Upper lobe of right lung (tissue), 1 donor: ENCODE measurements at regions not wholly inside any gene's neighbourhood (a gene's known extent, or its start where the extent isn't known, plus 50 kb on each side); places are given as distances from the start of the nearest gene placed in this dataset.

ENCODE experiments used
- ATAC-seq: fragments of 200-7000 bp; cut with Tn5 transposase; one replicate; pipeline ENCODE4 v1.9.1; 2020; ENCODE audit warnings: mild to moderate bottlenecking, moderate library complexity
- DNase-seq: peaks from one replicate; pipeline ENCODE4 v3.0.0-alpha.2; 2020
- H3K27ac ChIP-seq: fragments of 200-600 bp; one replicate; pipeline ENCODE4 v1.8.0; 2022
- H3K27me3 ChIP-seq: fragments of 200-600 bp; one replicate; pipeline ENCODE4 v1.8.0; 2022; ENCODE audit warnings: mild to moderate bottlenecking
- H3K36me3 ChIP-seq: fragments of 200-600 bp; one replicate; pipeline ENCODE4 v1.8.0; 2022
- H3K4me1 ChIP-seq: fragments of 200-600 bp; one replicate; pipeline ENCODE4 v1.8.0; 2022
- H3K4me3 ChIP-seq: fragments of 200-600 bp; one replicate; pipeline ENCODE4 v1.8.0; 2022; ENCODE audit warnings: mild to moderate bottlenecking
- H3K9me3 ChIP-seq: fragments of 200-600 bp; one replicate; pipeline ENCODE4 v1.8.0; 2022
- CTCF ChIP-seq: fragments of 200-600 bp; IDR thresholded peaks from one replicate; pipeline ENCODE4 v1.8.0; 2022; ENCODE audit warnings: antibody characterized with exemption
- intact Hi-C: fragments of 100-400 bp; cut with DNase I; formaldehyde crosslinking; loops from one replicate; pipeline ENCODE4 v1.11.0; 2022
- donor health status: DM: no; HTN: yes; CAD: no; lungs with severe emphysema.

- Histone ChIP-seq H3K9me3 (no peaks in the 10 kb centered on the region), H3K4me3 (no peak overlapping the region), H3K27me3 (no peaks in the 10 kb centered on the region), H3K27ac (no peak overlapping the region), H3K4me1 (no peaks in the 10 kb centered on the region), H3K36me3 (no peaks in the 10 kb centered on the region)
- no peak for DNase-seq
- intact Hi-C loops = no loop called here
- ATAC-seq = no peak
- TF ChIP-seq CTCF = no peak
These were observed 130.5 kb upstream of the SLC24A3 start for GRCh38 chr20:19081937-19082336.

DNA sequence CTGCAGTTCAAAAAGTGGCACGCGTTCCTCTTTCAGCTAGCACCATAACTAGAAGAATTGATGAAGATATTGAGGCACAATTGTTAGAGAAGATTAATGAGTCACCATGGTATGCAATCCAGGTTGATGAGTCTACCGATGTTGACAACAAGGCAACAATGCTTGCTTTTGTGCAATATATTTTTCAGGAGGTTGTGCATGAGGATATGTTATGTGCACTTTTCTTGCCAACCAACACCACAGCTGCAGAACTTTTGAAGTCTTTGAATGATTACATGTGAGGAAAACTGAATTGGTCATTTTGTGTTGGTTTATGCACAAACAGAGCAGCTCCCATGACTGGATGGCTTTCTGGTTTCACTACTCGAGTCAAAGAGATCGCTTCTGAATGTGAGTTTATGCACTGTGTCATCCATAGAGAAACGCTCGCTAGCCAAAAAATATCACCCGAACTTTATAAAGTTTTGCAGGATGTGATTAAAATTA is 129.3 kb upstream of the SLC24A3 start:
- H3K4me3 ChIP-seq = no peak overlapping the region
- intact Hi-C loops = no loop called here
- H3K27me3 ChIP-seq = no peaks in the 10 kb centered on the region
- H3K36me3 ChIP-seq = no peaks in the 10 kb centered on the region
- H3K27ac ChIP-seq = no peak overlapping the region
- H3K4me1 ChIP-seq = no peaks in the 10 kb centered on the region
- no peak for TF ChIP-seq CTCF
- H3K9me3 ChIP-seq = no peaks in the 10 kb centered on the region
- no peak for DNase-seq
- no peak for ATAC-seq

DNA sequence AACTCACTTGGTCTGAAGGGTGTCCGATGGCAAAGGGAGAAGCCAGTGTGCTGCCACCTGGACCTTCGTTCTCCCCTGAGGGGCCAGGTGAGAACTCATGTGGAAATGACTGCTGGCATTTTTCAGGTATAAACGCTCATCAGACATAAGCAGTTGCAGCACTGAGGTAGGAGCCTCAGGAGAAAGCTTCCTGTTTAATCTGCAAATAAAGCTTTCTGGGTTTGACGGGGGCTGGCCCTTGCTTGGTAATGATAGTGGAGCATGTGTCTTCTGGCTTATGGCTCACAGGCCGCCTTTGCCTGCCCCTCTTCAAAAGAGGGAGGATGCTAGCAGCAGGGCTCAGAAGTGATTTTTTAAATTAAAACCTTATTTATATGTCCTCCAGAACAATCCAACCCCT is 122.1 kb upstream of the SLC24A3 start:
- no peaks in the 10 kb centered on the region for H3K9me3 ChIP-seq
- TF ChIP-seq CTCF = no peak
- DNase-seq (no peak), ATAC-seq (no peak)
- H3K27me3 ChIP-seq = no peaks in the 10 kb centered on the region
- no peak overlapping the region for H3K27ac ChIP-seq
- intact Hi-C loops = no loop called here
- no peaks in the 10 kb centered on the region for H3K36me3 ChIP-seq
- H3K4me3 ChIP-seq = no peak overlapping the region
- no peaks in the 10 kb centered on the region for H3K4me1 ChIP-seq

GRCh38 chr20:19094959-19095541 is 117.4 kb upstream of the SLC24A3 start:
- Histone ChIP-seq H3K27me3 (no peaks in the 10 kb centered on the region), H3K4me1 (no peaks in the 10 kb centered on the region), H3K27ac (no peak overlapping the region), H3K4me3 (no peak overlapping the region), H3K36me3 (no peaks in the 10 kb centered on the region), H3K9me3 (no peaks in the 10 kb centered on the region)
- intact Hi-C loops = no loop called here
- TF ChIP-seq CTCF = no peak
- ATAC-seq = no peak
- no peak for DNase-seq

GRCh38 chr20:19095762-19096161 is 116.7 kb upstream of the SLC24A3 start:
- Histone ChIP-seq H3K4me1 (no peaks in the 10 kb centered on the region), H3K4me3 (no peak overlapping the region), H3K27me3 (no peaks in the 10 kb centered on the region), H3K9me3 (no peaks in the 10 kb centered on the region), H3K27ac (no peak overlapping the region), H3K36me3 (no peaks in the 10 kb centered on the region)
- intact Hi-C loops = no loop called here
- DNase-seq (no peak), ATAC-seq (no peak)
- no peak for TF ChIP-seq CTCF

- Histone ChIP-seq H3K36me3 (no peaks in the 10 kb centered on the region), H3K9me3 (no peaks in the 10 kb centered on the region), H3K27me3 (no peaks in the 10 kb centered on the region), H3K27ac (no peak overlapping the region), H3K4me1 (no peaks in the 10 kb centered on the region), H3K4me3 (no peak overlapping the region)
- TF ChIP-seq CTCF = no peak
- intact Hi-C loops = no loop called here
- DNase-seq (no peak), ATAC-seq (no peak)
These were observed 115.6 kb upstream of the SLC24A3 start for GRCh38 chr20:19096843-19097242.
